B cell (primary cell): ENCODE measurements at regions not wholly inside any gene's neighbourhood (a gene's known extent, or its start where the extent isn't known, plus 50 kb on each side); places are given as distances from the start of the nearest gene placed in this dataset.

Experiments used
- CTCF ChIP-seq: fragments of 200-600 bp; IDR thresholded peaks from one replicate; pipeline ENCODE4 v1.8.0; 2022; ENCODE audit warnings: antibody characterized with exemption, mild to moderate bottlenecking
- EZH2 ChIP-seq: IDR thresholded peaks from 2 replicates; pipeline ENCODE4 v1.6.1; 2012; ENCODE audit warnings: borderline replicate concordance, low read depth, mild to moderate bottlenecking, moderate library complexity, low read length; ENCODE audit not compliant: insufficient read depth, poor library complexity, severe bottlenecking

- no peak for TF ChIP-seq CTCF
- TF ChIP-seq EZH2 = no peak
These were observed 135.1 kb upstream of the GHITM start for GRCh38 chr10:84004221-84004620.
